GM20431 (cell line): ENCODE measurements at regions not wholly inside any gene's neighbourhood (a gene's known extent, or its start where the extent isn't known, plus 50 kb on each side); places are given as distances from the start of the nearest gene placed in this dataset.

Experiments
- in situ Hi-C: fragments of 300-500 bp; cut with MseI, MboI; formaldehyde crosslinking; loops from one replicate; pipeline ENCODE4 v1.15.0; 2020; ENCODE audit warnings: low sequenced_read_pairs; ENCODE audit not compliant: unreplicated experiment

- in situ Hi-C loops: no loop called here
Observed at GRCh38 chr1:30506291-30507015, 216.9 kb downstream of the MATN1 start.

- in situ Hi-C loops: no loop called here
Observed at GRCh38 chr1:30505853-30506252, 217.5 kb downstream of the MATN1 start.

- in situ Hi-C loops: no loop called here
Observed at GRCh38 chr1:30492451-30492850, 230.9 kb downstream of the MATN1 start.

- in situ Hi-C loops: no loop called here
Observed at GRCh38 chr1:30491831-30492230, 231.6 kb downstream of the MATN1 start.

GRCh38 chr1:30490554-30491053 lies 232.8 kb downstream of the MATN1 start:
- in situ Hi-C loops: no loop called here

GRCh38 chr1:30489737-30490389 lies 233.5 kb downstream of the MATN1 start:
- in situ Hi-C loops: no loop called here

GRCh38 chr1:30488324-30488913 lies 235.0 kb downstream of the MATN1 start:
- in situ Hi-C loops: no loop called here

- in situ Hi-C loops: no loop called here
Observed at GRCh38 chr1:30487042-30487441, 236.3 kb downstream of the MATN1 start.

- in situ Hi-C loops: no loop called here
Observed at GRCh38 chr1:30485072-30485471, 238.3 kb downstream of the MATN1 start.

GRCh38 chr1:30484668-30485067 lies 238.7 kb downstream of the MATN1 start:
- in situ Hi-C loops: no loop called here

GRCh38 chr1:30479575-30479974 lies 243.8 kb downstream of the MATN1 start:
- in situ Hi-C loops: no loop called here

- in situ Hi-C loops: no loop called here
Observed at GRCh38 chr1:30478799-30479563, 244.4 kb downstream of the MATN1 start.

- in situ Hi-C loops: no loop called here
Observed at GRCh38 chr1:30478283-30478682, 245.1 kb downstream of the MATN1 start.

GRCh38 chr1:30477588-30477987 lies 245.8 kb downstream of the MATN1 start:
- in situ Hi-C loops: no loop called here

GRCh38 chr1:30476911-30477459 lies 246.4 kb downstream of the MATN1 start:
- in situ Hi-C loops: no loop called here

- in situ Hi-C loops: no loop called here
Observed at GRCh38 chr1:30476476-30476875, 246.9 kb downstream of the MATN1 start.

GRCh38 chr1:30475966-30476365 lies 247.4 kb downstream of the MATN1 start:
- in situ Hi-C loops: no loop called here

GRCh38 chr1:30475201-30475600 lies 248.2 kb downstream of the MATN1 start:
- in situ Hi-C loops: no loop called here

GRCh38 chr1:30474818-30475200 lies 248.6 kb downstream of the MATN1 start:
- in situ Hi-C loops: no loop called here
